Upper lobe of left lung (tissue), 4 donors: ENCODE measurements at regions not wholly inside any gene's neighbourhood (a gene's known extent, or its start where the extent isn't known, plus 50 kb on each side); places are given as distances from the start of the nearest gene placed in this dataset.
A peak's percentile ranks its signal among the peaks of the same experiment; 100 is the strongest.

ENCODE experiments used
- CTCF ChIP-seq, 6 experiments: fragments of 450-650 bp in 4 of 6; fragments of 200-600 bp in 2 of 6; sonication (generic) in 2 of 6; IDR thresholded peaks; one replicate each; pipeline ENCODE4 v1.5.1; 2016 to 2019; ENCODE audit warnings: antibody characterized with exemption in 6 of 6
- EP300 ChIP-seq, 4 donors: sonication (generic); formaldehyde crosslinking; IDR thresholded peaks; one replicate each; pipeline ENCODE4 v1.5.1; 2017; ENCODE audit warnings: antibody characterized with exemption in 4 of 4, control low read depth in 2 of 4
- POLR2AphosphoS5 ChIP-seq, 2 donors: sonication (generic); formaldehyde crosslinking; IDR thresholded peaks; one replicate each; pipeline ENCODE4 v1.5.1; 2017; ENCODE audit warnings: antibody characterized with exemption in 2 of 2

- TF ChIP-seq CTCF (IDR thresholded peaks at IDR 0.05) (peak in 3 of 6 experiments; percentile 15 to 25 (median 22)), POLR2AphosphoS5 (IDR thresholded peaks at IDR 0.05) (no peak), EP300 (IDR thresholded peaks at IDR 0.05) (no peak)
Observed at GRCh38 chr21:17045214-17045853, 467.5 kb upstream of the CXADR start.
